Right cardiac atrium (tissue), 5 donors: ENCODE measurements at regions not wholly inside any gene's neighbourhood (a gene's known extent, or its start where the extent isn't known, plus 50 kb on each side); places are given as distances from the start of the nearest gene placed in this dataset.

Experiments
- ATAC-seq, 2 donors: fragments of 200-7000 bp; cut with Tn5 transposase; one replicate each; pipeline versions ENCODE4 v1.8.0 to v1.9.1; 2020; ENCODE audit warnings: moderate library complexity in 2 of 2, mild to moderate bottlenecking in 1 of 2
- DNase-seq, 3 donors: peaks; one replicate each; pipeline ENCODE4 v3.0.0-alpha.2; 2020
- H3K27ac ChIP-seq: one replicate; pipeline ENCODE4 v1.5.1; 2013; ENCODE audit warnings: mild to moderate bottlenecking, low read length, control low read depth, moderate library complexity
- H3K27me3 ChIP-seq: one replicate; pipeline ENCODE4 v1.6.1; 2013; ENCODE audit not compliant: control insufficient read depth, insufficient read depth
- H3K4me1 ChIP-seq: one replicate; pipeline ENCODE4 v1.6.1; 2013; ENCODE audit warnings: low read length; ENCODE audit not compliant: control insufficient read depth, insufficient read depth
- H3K4me3 ChIP-seq: one replicate; pipeline ENCODE4 v1.5.1; 2013; ENCODE audit warnings: low read length, control low read depth
- H3K9me3 ChIP-seq: one replicate; pipeline ENCODE4 v1.6.1; 2013; ENCODE audit warnings: low read length; ENCODE audit not compliant: control insufficient read depth
- WGBS: extraction: QIAGEN DNeasy Blood & Tissue Kit; methylation state at CpG from one replicate; pipeline ENCODE4 v1.1.7; 2013; 5-methylcytosine and 5-hydroxymethylcytosine counted together
- intact Hi-C, 4 donors: fragments of 100-400 bp; cut with DNase I; formaldehyde crosslinking; loops; one replicate each; pipeline versions ENCODE4 v1.11.0 to v1.14.0; 2022 to 2023
- donor health status: healthy with polysubstance abuse.
- donor health status: DM: no; HTN: yes; CAD: no.
- donor health status: DM: no; HTN: no; CAD: no.
- donor health status: DM: no; HTN: yes; CAD: no; lungs with severe emphysema.
- donor health status: DM: yes; HTN: yes; CAD: no.

DNA sequence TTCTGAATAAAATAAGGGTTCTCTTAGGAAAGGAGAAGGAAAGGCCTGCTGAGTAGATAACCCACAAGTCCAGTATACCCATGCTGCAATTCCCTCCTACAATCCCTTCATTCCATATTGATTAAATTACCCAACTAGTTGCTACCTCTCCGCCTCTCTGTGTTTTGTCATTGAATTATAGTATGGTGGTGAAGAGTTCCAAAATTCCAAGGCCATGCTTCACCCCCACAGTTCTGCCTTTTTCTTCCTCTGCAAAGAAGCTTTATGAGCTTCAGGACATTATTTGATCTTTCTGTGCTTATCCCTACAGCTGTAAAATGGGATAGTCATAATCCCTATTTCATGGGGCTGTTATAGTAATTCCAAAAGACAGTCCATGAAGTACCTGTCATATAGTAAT lies 215.6 kb downstream of the ACTL7B start:
- H3K4me3 ChIP-seq: no peak overlapping the region
- DNase-seq (no peak), ATAC-seq (no peak)
- 94% methylated on average over 1 of the region's 1 CpG for WGBS
- H3K27me3 ChIP-seq: no peaks in the 10 kb centered on the region
- H3K4me1 ChIP-seq: no peaks in the 10 kb centered on the region
- no peaks in the 10 kb centered on the region for H3K9me3 ChIP-seq
- intact Hi-C loops: no loop called here
- no peak overlapping the region for H3K27ac ChIP-seq

DNA sequence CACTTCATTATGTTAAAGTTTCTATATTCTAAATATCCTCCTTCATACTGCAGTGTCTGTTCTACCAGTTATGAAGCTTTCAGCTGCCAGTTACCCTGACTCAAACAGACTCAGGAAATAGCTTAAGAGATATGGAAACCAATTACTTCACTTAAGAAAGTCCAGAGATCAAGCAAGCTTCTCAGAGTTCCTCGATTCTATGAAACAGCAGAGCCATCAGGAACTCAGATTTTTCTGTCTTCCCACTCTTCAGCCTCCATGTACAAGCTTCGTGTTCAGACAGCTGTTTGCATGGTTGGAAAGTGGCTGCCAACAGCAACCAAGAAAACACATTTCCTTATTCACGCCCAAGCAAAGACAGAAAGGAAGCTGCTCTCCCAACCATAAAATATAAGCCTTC lies 216.1 kb downstream of the ACTL7B start:
- no peaks in the 10 kb centered on the region for H3K27me3 ChIP-seq

GRCh38 chr9:108639091-108639490 lies 216.7 kb downstream of the ACTL7B start:
- intact Hi-C loops: no loop called here
- ATAC-seq: no peak
- WGBS: 75% methylated on average over 5 of the region's 5 CpGs

More for the DNA sequence above, 216.1 kb downstream of the ACTL7B start:
- Histone ChIP-seq H3K27ac (no peak overlapping the region), H3K4me1 (no peaks in the 10 kb centered on the region), H3K9me3 (no peaks in the 10 kb centered on the region), H3K4me3 (no peak overlapping the region)
- peak in 1 of 2 donors; percentile 40 for ATAC-seq
- 38% methylated on average over 3 of the region's 3 CpGs for WGBS
- DNase-seq: no peak
- intact Hi-C loops: no loop called here

GRCh38 chr9:108637340-108637739 lies 218.4 kb downstream of the ACTL7B start:
- intact Hi-C loops: no loop called here
- no peak overlapping the region for H3K4me3 ChIP-seq
- H3K4me1 ChIP-seq: no peaks in the 10 kb centered on the region
- ATAC-seq (no peak), DNase-seq (no peak)
- WGBS: 56% methylated on average over 6 of the region's 6 CpGs
- no peaks in the 10 kb centered on the region for H3K27me3 ChIP-seq
- no peaks in the 10 kb centered on the region for H3K9me3 ChIP-seq
- no peak overlapping the region for H3K27ac ChIP-seq

More at GRCh38 chr9:108639091-108639490, 216.7 kb downstream of the ACTL7B start:
- H3K27ac ChIP-seq: no peak overlapping the region
- no peaks in the 10 kb centered on the region for H3K9me3 ChIP-seq
- H3K4me3 ChIP-seq: no peak overlapping the region
- H3K4me1 ChIP-seq: no peaks in the 10 kb centered on the region
- DNase-seq: no peak
- no peaks in the 10 kb centered on the region for H3K27me3 ChIP-seq

GRCh38 chr9:108636013-108636412 lies 219.8 kb downstream of the ACTL7B start:
- Histone ChIP-seq H3K4me1 (no peaks in the 10 kb centered on the region), H3K27me3 (no peaks in the 10 kb centered on the region), H3K4me3 (no peak overlapping the region), H3K27ac (no peak overlapping the region), H3K9me3 (no peaks in the 10 kb centered on the region)
- ATAC-seq: no peak
- 58% methylated on average over 2 of the region's 2 CpGs for WGBS
- DNase-seq: no peak
- intact Hi-C loops: no loop called here

- intact Hi-C loops: no loop called here
- H3K4me1 ChIP-seq: no peaks in the 10 kb centered on the region
- DNase-seq: no peak
- WGBS: 87% methylated on average over 11 of the region's 11 CpGs
- H3K9me3 ChIP-seq: no peaks in the 10 kb centered on the region
- no peak for ATAC-seq
- H3K27me3 ChIP-seq: no peaks in the 10 kb centered on the region
- H3K27ac ChIP-seq: no peak overlapping the region
- H3K4me3 ChIP-seq: no peak overlapping the region
These were observed 220.9 kb downstream of the ACTL7B start for GRCh38 chr9:108634672-108635462.

DNA sequence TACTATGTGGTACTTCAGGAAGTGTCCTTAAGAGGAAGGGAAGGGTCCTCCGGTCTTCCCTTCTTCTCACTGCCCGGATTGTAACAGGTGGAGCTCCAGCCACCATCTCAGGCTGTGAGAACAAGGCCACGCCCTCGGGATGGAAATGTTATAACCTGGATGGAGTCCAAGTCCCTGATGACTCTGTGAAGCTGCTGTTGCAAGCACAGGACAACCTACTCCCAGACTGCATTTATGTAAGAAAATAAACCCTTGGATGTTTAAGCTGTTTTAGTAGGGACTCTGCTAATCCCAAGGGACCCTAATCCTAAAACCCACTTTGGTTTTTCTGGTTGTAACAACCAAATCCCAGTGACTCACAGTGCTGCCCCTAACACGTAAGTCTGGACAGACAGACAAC lies 221.6 kb downstream of the ACTL7B start:
- ATAC-seq (peak in 1 of 2 donors; percentile 84), DNase-seq (peak in 1 of 3 donors; percentile 26)
- 56% methylated on average over 5 of the region's 5 CpGs for WGBS
- intact Hi-C loops: no loop called here
- no peaks in the 10 kb centered on the region for H3K27me3 ChIP-seq
- H3K27ac ChIP-seq: no peak overlapping the region
- H3K9me3 ChIP-seq: no peaks in the 10 kb centered on the region
- no peaks in the 10 kb centered on the region for H3K4me1 ChIP-seq
- H3K4me3 ChIP-seq: no peak overlapping the region

DNA sequence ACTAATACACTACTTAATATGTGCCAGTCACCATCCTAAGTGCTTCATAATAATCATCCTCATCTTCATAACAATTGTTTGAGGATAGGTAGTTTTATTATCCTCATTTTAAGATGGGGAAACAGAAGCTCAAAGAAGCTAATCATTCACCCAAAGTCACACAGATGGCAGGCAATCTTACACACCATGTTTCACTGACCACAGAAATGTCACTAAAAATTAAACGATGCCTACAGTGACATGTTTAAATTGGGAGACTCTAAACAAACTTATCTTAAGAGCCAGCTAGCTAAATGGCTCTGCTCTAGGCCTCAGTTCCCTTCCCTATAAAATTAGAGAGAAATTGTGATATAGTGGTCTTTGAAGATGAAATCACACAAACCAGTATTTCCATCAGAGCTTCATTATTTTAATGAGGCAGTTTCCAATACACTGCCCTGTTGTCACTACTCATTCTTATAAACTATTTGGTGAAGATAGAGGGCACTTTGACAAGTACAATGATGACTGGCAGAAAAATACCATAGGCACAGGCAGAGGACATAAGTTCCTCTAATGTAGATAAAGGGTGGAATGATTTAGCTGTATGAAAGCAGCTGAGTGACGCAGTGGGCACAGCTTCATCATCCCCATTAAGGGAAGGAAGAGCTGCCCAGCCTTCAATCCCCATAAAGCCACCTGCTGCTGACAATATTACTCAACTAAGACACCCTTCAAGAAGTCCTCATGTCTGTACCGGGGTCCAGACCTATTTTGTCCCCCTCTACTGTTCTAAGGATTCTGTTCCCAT lies 224.1 kb downstream of the ACTL7B start:
- WGBS: 73% methylated on average over 3 of the region's 3 CpGs
- ATAC-seq: no peak
- intact Hi-C loops: no loop called here
- DNase-seq: no peak
- Histone ChIP-seq H3K27me3 (no peaks in the 10 kb centered on the region), H3K9me3 (no peaks in the 10 kb centered on the region), H3K27ac (no peak overlapping the region), H3K4me1 (no peaks in the 10 kb centered on the region), H3K4me3 (no peak overlapping the region)

DNA sequence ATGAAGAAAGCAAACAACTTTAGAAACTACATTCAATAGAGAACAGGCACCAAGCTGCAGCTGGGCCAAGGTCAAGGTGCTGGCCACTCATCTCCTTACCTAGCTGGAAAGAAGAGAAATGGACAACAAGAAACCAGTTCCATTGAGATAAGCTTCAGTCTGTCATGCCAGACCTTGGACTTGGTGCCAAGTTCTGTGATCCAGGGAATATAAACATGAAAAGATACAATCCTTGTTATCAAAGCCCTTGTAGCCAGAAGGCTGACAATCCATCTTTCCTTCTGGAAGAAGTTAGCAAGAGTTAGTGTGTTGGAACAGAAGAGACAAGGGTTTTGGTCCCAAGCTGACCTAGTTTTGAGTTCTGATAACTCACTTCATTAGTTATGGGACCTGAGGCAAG lies 227.5 kb downstream of the ACTL7B start:
- Histone ChIP-seq H3K4me1 (no peaks in the 10 kb centered on the region), H3K27ac (no peak overlapping the region), H3K4me3 (no peak overlapping the region), H3K27me3 (no peaks in the 10 kb centered on the region), H3K9me3 (no peaks in the 10 kb centered on the region)
- no peak for ATAC-seq
- no peak for DNase-seq
- intact Hi-C loops: no loop called here

GRCh38 chr9:108626743-108627142 lies 229.0 kb downstream of the ACTL7B start:
- intact Hi-C loops: no loop called here
- WGBS: 87% methylated on average over 19 of the region's 19 CpGs
- DNase-seq (peak; percentile 16 to 59 (median 50)), ATAC-seq (peak in 1 of 2 donors; percentile 84)
- no peak overlapping the region for H3K27ac ChIP-seq
- no peaks in the 10 kb centered on the region for H3K27me3 ChIP-seq
- H3K4me3 ChIP-seq: no peak overlapping the region
- H3K9me3 ChIP-seq: no peaks in the 10 kb centered on the region
- H3K4me1 ChIP-seq: no peaks in the 10 kb centered on the region

DNA sequence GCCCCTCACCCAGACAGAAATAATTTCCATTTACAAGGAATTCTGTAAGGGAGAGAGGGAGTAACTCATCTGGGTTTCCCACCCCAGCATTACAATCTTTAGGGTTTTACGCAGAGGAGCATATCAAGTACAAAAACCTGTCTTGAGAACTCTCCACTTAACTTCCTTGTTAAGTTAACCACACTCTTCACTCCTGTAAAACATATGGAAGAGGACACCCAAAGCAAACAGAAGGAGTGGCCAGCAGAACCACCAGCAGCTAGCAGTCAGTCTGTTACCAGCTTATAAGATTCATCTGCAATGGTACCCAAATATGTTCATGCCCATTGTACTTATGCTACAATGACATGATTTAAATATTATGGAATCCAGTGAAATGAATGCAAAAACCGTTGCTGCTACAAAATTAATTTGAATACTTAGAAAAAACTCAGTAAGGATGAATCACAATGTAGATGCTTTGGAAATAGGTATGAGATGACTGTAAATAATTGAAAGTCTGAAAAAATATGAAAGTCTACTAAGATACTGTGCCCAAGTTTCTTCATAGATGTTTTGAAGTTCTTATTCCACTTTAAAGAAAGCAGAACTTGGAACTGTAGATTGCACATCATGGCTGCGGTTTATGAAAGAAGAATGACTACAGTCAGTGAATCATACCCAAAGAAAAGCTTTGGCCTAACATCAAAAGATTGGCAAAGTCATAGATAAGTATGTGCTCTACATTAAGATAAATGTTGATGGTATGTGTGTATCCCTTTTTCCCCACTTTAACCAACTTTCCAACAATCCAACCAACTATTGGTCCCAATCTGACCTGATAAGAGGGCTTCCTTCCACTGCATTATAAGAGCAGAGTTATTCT lies 233.6 kb downstream of the ACTL7B start:
- H3K27me3 ChIP-seq: no peaks in the 10 kb centered on the region
- intact Hi-C loops: no loop called here
- DNase-seq (no peak), ATAC-seq (no peak)
- H3K4me1 ChIP-seq: no peaks in the 10 kb centered on the region
- no peaks in the 10 kb centered on the region for H3K9me3 ChIP-seq
- no peak overlapping the region for H3K4me3 ChIP-seq
- no peak overlapping the region for H3K27ac ChIP-seq
- WGBS: 82% methylated on average over 3 of the region's 3 CpGs
